Eye (tissue), 1 donor: ENCODE measurements at regions not wholly inside any gene's neighbourhood (a gene's known extent, or its start where the extent isn't known, plus 50 kb on each side); places are given as distances from the start of the nearest gene placed in this dataset.
A peak's percentile ranks its signal among the peaks of the same experiment; 100 is the strongest.

Source experiments
- DNase-seq: peaks from one replicate; pipeline ENCODE4 v3.0.0-alpha.2; 2015

GRCh38 chr6:140636271-140636907, 1261.9 kb upstream of the CITED2 start:
- DNase-seq: peak; percentile 64

- DNase-seq: no peak
These were observed 1252.6 kb upstream of the CITED2 start for GRCh38 chr6:140627002-140627401.

- no peak for DNase-seq
These were observed 1249.0 kb upstream of the CITED2 start for GRCh38 chr6:140623498-140623897.

- no peak for DNase-seq
These were observed 1246.0 kb upstream of the CITED2 start for GRCh38 chr6:140620496-140620895.

GRCh38 chr6:140609956-140610355, 1235.5 kb upstream of the CITED2 start:
- peak; percentile 24 for DNase-seq

- DNase-seq: no peak
These were observed 1234.9 kb upstream of the CITED2 start for GRCh38 chr6:140609321-140609720.

GRCh38 chr6:140604786-140605185, 1230.3 kb upstream of the CITED2 start:
- DNase-seq: no peak

GRCh38 chr6:140602431-140603248, 1228.2 kb upstream of the CITED2 start:
- peak; percentile 64 for DNase-seq

GRCh38 chr6:140601021-140601808, 1226.8 kb upstream of the CITED2 start:
- DNase-seq: no peak

GRCh38 chr6:140599916-140600315, 1225.5 kb upstream of the CITED2 start:
- no peak for DNase-seq

GRCh38 chr6:140597181-140597580, 1222.7 kb upstream of the CITED2 start:
- no peak for DNase-seq

- DNase-seq: no peak
These were observed 1220.3 kb upstream of the CITED2 start for GRCh38 chr6:140594806-140595128.

- DNase-seq: no peak
These were observed 1218.4 kb upstream of the CITED2 start for GRCh38 chr6:140592877-140593276.

GRCh38 chr6:140590641-140591040, 1216.2 kb upstream of the CITED2 start:
- DNase-seq: no peak

GRCh38 chr6:140586426-140587061, 1212.1 kb upstream of the CITED2 start:
- no peak for DNase-seq

- DNase-seq: no peak
These were observed 1207.2 kb upstream of the CITED2 start for GRCh38 chr6:140581601-140582000.

- DNase-seq: no peak
These were observed 1205.5 kb upstream of the CITED2 start for GRCh38 chr6:140579918-140580317.

GRCh38 chr6:140576004-140576555, 1201.6 kb upstream of the CITED2 start:
- peak; percentile 6 for DNase-seq

- no peak for DNase-seq
These were observed 1198.4 kb upstream of the CITED2 start for GRCh38 chr6:140572867-140573266.

- DNase-seq: peak; percentile 3
These were observed 1197.7 kb upstream of the CITED2 start for GRCh38 chr6:140572129-140572528.

GRCh38 chr6:140571145-140571544, 1196.7 kb upstream of the CITED2 start:
- no peak for DNase-seq

GRCh38 chr6:140567466-140567865, 1193.0 kb upstream of the CITED2 start:
- no peak for DNase-seq

- no peak for DNase-seq
These were observed 1192.4 kb upstream of the CITED2 start for GRCh38 chr6:140566781-140567277.
